GM10248 (cell line): ENCODE measurements at regions not wholly inside any gene's neighbourhood (a gene's known extent, or its start where the extent isn't known, plus 50 kb on each side); places are given as distances from the start of the nearest gene placed in this dataset.

ENCODE experiments used
- CTCF ChIA-PET: fragments of 300-600 bp; sonication (Branson Sonifier 250); formaldehyde crosslinking; extraction: SDS; loops from one replicate; lab custom pipeline; 2021; ENCODE audit warnings: antibody characterized with exemption; lab: Yijun Ruan, JAX
- POLR2A ChIA-PET: fragments of 350-650 bp; sonication (Branson Sonifier 250); formaldehyde crosslinking; extraction: SDS; loops from one replicate; lab custom pipeline; 2020; ENCODE audit warnings: antibody characterized with exemption; lab: Yijun Ruan, JAX
- DNase-seq: peaks from one replicate; pipeline ENCODE4 v3.0.0; 2012; ENCODE audit errors: extremely low spot score
- TF ChIP-seq, protein P1 (sequence below): IDR thresholded peaks from 2 replicates; pipeline ENCODE4 v1.5.1; 2012; ENCODE audit warnings: mild to moderate bottlenecking, low read depth; ENCODE audit errors: extremely low read depth, missing control alignments, control extremely low read depth

DNA sequence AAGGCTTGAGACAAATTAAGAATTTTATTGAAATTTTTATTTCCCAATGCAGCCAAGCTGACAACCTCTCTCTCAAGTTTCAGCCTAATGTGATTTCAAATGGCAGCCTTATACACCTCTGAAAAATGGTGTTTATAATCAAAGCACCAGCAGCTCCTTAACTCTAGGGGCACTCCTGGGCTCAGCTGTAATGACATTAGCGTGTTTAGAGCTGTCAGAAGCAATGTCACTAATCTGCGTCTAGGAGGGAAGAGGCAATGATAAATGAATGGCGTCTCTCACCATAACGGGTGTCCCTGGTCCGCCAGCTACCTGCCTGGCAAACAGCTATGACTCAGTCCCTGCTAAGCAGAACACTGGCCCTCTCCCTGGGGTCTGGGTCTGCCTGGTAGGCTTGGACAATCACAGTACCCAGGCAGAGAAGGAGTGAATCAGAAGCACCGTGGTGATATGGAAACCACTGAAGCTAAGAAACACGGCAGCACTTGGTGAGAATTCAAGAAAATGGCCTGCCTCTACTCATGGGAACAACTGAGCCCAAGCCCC lies 131.8 kb upstream of the VSTM2B start:
- TF ChIP-seq, protein P1, sequence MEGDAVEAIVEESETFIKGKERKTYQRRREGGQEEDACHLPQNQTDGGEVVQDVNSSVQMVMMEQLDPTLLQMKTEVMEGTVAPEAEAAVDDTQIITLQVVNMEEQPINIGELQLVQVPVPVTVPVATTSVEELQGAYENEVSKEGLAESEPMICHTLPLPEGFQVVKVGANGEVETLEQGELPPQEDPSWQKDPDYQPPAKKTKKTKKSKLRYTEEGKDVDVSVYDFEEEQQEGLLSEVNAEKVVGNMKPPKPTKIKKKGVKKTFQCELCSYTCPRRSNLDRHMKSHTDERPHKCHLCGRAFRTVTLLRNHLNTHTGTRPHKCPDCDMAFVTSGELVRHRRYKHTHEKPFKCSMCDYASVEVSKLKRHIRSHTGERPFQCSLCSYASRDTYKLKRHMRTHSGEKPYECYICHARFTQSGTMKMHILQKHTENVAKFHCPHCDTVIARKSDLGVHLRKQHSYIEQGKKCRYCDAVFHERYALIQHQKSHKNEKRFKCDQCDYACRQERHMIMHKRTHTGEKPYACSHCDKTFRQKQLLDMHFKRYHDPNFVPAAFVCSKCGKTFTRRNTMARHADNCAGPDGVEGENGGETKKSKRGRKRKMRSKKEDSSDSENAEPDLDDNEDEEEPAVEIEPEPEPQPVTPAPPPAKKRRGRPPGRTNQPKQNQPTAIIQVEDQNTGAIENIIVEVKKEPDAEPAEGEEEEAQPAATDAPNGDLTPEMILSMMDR = no peak
- CTCF ChIA-PET = no interaction called here

GRCh38 chr19:29395111-29395733 lies 130.6 kb upstream of the VSTM2B start:
- TF ChIP-seq, protein P1 = no peak
- no peak for DNase-seq
- POLR2A ChIA-PET = no interaction called here
- CTCF ChIA-PET = no interaction called here

More for the DNA sequence above, 131.8 kb upstream of the VSTM2B start:
- POLR2A ChIA-PET = no interaction called here
- no peak for DNase-seq

- POLR2A ChIA-PET = no interaction called here
- TF ChIP-seq, protein P1 = no peak
- CTCF ChIA-PET = no interaction called here
- no peak for DNase-seq
Observed at GRCh38 chr19:29395734-29396414, 129.9 kb upstream of the VSTM2B start.

GRCh38 chr19:29396925-29397324 lies 128.9 kb upstream of the VSTM2B start:
- ChIA-PET CTCF (no interaction called here), POLR2A (no interaction called here)
- DNase-seq = no peak
- TF ChIP-seq, protein P1 = no peak

- DNase-seq = no peak
- ChIA-PET CTCF (no interaction called here), POLR2A (no interaction called here)
- TF ChIP-seq, protein P1 = no peak
Observed at GRCh38 chr19:29397748-29398147, 128.0 kb upstream of the VSTM2B start.

DNA sequence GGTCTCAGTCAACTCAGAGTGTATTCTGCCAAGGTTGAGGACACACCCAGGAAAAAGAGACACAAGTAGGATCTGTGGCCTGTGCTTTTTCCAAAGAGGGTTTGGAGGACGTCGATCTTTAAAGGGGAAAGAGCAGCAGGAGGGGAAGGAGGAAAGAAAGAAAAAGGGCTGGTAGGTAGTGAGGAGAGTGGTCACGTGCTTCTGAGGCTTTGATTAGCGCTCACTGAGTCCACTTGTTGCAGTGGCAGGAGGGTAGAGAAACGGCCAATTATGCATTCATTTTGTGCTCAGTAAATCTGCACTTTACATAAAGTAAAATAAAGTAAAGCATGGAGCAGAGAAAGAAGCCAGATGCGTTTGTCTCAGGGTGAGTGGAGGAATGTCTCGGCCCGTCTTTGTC lies 126.0 kb upstream of the VSTM2B start:
- ChIA-PET POLR2A (no interaction called here), CTCF (interaction anchor here (0.9 kb wide), 1 partner anchor 17 kb away, joined by 3 read pairs; no protein-coding TSS in a partner anchor)
- TF ChIP-seq, protein P1 = no peak
- DNase-seq = no peak
